HG02759 (cell line): ENCODE measurements at regions not wholly inside any gene's neighbourhood (a gene's known extent, or its start where the extent isn't known, plus 50 kb on each side); places are given as distances from the start of the nearest gene placed in this dataset.
A peak's percentile ranks its signal among the peaks of the same experiment; 100 is the strongest.

Source experiments
- ATAC-seq: cut with Tn5 transposase; IDR thresholded peaks from one replicate; pipeline ENCODE4 v1.9.1; 2021; ENCODE audit warnings: mild to moderate bottlenecking, moderate library complexity; ENCODE audit not compliant: unreplicated experiment

- no peak for ATAC-seq
Observed at GRCh38 chr5:159735749-159736660, 180.3 kb upstream of the ADRA1B start.

- ATAC-seq = no peak
Observed at GRCh38 chr5:159736844-159737243, 179.4 kb upstream of the ADRA1B start.

DNA sequence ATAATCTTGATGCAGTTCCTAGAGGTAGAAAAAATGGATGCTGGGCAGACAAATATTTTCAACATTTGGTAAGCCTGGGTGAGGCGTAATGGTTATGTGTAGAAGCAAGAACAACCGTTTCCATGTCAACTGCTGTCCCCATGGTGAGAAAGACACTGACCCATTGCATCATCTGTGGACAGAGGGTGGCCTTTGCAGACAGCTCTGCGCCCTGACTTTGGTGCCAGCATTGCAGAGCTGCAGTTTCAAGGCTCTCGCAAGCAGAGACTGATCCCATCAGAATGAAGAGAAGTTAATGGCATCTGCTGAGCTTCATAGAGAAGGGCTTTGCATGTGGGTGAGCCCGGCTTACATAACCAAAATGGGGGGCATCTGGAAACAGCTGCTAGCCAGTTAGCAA, 179.0 kb upstream of the ADRA1B start:
- ATAC-seq = no peak

- no peak for ATAC-seq
Observed at GRCh38 chr5:159741829-159742322, 174.4 kb upstream of the ADRA1B start.

DNA sequence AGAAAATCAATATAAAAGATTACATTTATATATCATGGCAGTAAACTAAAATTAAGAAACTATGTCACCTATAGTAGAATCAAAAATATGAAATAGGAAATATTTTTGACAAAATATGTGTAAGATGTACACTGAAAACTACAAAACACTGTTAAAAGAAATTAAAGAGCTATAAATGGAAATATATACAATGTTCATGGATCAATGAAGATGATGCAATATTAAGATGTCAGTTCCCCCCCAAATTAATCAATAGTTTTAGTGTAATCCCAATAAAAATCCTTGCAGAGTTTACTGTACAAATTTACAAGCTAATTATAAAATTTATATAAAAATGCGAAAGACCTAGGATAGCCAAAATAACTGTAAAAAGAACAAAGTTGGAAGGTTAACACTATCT, 173.0 kb upstream of the ADRA1B start:
- ATAC-seq = no peak

GRCh38 chr5:159746707-159747106, 169.6 kb upstream of the ADRA1B start:
- ATAC-seq = no peak

DNA sequence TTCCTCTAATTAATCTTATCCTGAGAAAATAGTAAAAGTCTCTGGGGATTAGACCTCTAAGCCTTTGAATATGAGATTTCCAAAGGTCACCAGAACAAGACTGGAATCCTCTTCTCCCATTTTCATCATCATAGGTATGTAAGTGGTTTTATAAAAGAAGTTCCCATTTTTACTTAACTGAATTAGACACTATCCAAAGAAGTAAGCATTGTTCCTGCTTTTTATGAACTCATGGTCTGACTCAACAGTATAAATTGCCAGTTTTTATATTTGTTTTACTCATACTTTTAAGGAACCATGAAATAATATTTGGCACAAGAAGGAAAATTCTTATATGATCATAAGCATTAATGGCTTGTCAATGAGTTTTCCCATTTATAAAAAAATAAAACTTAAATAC, 167.1 kb upstream of the ADRA1B start:
- no peak for ATAC-seq

GRCh38 chr5:159750226-159750625, 166.1 kb upstream of the ADRA1B start:
- no peak for ATAC-seq

DNA sequence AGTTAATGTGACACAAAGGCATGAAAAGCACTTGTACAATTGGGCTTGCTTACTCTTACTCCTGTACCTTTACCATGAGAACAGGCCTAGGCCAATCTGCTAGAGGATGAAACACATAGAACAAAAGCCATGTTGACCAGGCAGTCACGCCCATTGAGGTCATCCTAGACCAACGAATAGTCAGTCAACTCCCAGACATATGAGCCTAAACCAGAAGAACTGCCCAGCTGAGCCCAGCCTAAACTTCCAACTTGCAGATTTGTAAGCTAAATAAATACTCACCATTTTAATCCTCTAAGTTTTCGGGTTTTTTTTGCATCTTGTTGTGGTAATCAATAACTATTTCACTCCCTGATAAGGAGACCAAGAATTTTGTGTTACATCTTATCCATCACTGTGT, 164.8 kb upstream of the ADRA1B start:
- ATAC-seq = no peak

GRCh38 chr5:159752622-159753275, 163.5 kb upstream of the ADRA1B start:
- no peak for ATAC-seq

DNA sequence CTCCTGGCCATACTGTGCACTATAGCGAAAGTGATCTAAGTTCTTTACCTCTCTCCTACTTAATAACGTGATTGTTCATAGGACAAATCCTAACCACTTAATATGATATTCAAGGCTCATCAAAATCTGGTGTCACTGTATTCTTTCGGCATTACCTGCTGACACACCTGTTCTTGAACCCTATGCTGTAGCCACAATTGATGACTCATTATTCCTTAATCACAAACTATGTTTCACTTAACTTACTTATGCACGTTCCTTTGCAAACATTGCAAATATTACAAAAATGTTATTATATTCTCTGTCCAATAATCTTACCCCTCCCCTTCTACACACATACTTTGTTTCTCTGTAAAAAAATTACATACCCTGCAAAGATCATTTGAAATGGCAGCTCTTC, 158.1 kb upstream of the ADRA1B start:
- ATAC-seq = no peak

GRCh38 chr5:159759791-159760290, 156.4 kb upstream of the ADRA1B start:
- ATAC-seq = no peak

GRCh38 chr5:159762921-159763320, 153.4 kb upstream of the ADRA1B start:
- no peak for ATAC-seq

- ATAC-seq = no peak
Observed at GRCh38 chr5:159763562-159763961, 152.7 kb upstream of the ADRA1B start.

- ATAC-seq = no peak
Observed at GRCh38 chr5:159764283-159765134, 151.8 kb upstream of the ADRA1B start.

- no peak for ATAC-seq
Observed at GRCh38 chr5:159765135-159765433, 151.2 kb upstream of the ADRA1B start.

DNA sequence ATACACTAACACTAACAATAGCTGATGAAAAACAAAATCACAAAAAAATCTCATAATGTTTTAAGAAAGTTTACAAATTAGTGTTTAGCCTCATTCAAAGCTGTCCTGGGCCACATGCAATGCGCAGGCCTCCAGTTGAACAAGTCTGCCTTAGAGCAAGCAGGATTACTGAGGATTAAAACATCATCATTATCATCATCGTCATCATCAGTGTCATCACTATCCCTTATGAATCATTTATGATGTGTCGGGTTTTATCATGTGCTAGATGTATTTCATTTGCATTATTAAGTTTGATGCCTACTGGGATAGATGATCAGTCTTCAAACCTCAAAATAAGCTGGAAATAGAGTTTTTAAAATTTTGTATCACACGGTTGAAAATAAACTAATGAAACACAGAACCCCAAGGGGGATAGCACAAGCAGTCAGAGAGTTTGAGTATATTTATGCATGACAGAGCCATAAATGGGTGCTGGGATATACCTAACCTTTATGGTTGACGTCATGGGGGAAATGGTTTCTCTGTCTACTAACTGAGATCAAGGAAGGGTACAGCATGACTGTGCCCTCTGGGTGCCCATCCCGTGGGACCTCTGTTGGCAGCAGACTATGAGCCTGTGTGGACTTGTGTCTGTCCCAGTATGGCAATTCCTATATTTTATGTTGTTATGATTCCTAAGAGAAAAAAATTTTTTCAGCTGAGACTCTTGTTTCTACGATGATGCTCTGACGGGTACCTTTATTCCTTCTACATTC, 150.3 kb upstream of the ADRA1B start:
- no peak for ATAC-seq

DNA sequence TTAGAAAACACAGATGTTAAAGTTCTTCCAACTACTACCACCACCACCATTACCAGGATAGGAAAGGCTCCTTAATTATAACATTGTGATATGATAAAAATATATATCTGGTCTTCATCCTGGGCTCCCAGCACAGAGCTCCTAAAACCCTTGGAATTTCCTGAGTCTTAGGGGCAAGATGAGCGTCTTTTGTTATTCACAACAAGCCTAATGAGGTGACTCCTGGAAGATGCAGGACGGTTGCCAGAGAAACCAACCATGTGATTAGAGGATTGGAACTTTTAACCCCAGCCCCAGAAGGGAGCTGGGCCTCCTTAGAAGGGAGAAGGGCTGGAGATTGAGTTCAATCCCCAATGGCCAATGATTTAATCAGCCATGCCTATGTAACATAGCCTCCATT, 148.0 kb upstream of the ADRA1B start:
- no peak for ATAC-seq

DNA sequence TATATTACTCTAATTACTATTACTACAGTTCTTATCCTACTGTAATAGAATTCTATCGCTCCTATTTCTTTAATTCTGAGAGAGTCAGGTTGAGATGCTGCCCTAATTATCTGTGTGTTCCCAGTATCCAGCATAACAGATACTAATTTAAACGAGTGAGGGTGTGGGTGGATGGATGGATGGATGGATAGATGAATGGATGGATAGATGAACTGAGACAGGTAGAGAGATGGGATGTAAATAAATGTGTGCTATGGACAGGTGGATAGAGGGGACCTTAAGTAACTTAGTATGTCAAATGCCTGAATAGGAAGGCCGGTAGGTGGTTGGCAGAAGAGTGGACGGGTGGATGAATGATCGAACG, 143.6 kb upstream of the ADRA1B start:
- ATAC-seq = no peak

DNA sequence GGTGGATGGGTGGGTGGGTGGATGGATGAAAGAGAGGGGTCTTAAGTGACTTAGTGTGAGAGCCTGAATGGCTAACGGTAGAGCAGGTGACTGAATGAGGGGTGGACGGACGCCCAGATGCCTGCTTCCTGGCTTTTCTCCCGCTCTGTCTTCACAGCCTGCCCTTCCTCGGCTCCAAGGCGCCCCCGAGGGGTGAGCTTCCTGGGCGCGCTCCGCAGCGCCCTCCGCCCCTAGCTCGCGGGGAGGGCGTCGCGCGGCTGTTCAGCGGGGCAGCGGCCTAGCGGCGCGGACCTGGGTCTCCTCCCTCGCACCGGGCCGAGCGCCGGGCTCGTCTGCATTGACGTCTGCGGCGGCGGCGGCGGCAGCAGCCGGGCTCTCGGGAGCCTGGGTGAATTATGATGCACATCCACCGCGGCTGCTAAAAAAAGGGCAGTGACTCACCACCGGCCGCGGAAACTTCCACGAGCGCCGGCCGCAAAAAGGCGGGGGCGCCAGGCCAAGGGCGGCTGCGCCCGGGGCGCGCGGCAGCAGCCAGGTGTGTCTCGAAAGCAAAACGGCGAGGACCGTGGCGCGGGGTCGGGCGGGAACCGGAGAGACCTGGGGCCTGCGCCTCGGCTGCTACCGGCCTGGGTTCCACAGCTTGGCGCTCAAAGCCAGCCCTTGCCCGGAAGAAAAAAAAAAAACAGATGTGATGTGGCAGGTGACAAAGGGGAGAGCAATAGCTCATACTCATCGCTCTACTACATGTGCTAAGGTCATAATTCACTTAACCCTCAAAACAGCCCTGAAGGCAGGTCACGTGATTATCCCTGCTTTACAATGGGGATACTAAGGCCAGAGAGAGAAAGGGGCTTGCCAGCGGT, 143.0 kb upstream of the ADRA1B start:
- ATAC-seq = peak; percentile 92
